HK-2 (cell line): ENCODE measurements at regions not wholly inside any gene's neighbourhood (a gene's known extent, or its start where the extent isn't known, plus 50 kb on each side); places are given as distances from the start of the nearest gene placed in this dataset.

Source experiments
- DNase-seq: peaks from one replicate; pipeline ENCODE4 v3.0.0-alpha.2; 2018; ENCODE audit not compliant: unreplicated experiment

GRCh38 chr5:171603591-171603990 is 182.0 kb upstream of the SMIM23 start:
- no peak for DNase-seq

- no peak for DNase-seq
These were observed 181.4 kb upstream of the SMIM23 start for GRCh38 chr5:171604195-171604594.

GRCh38 chr5:171606414-171607024 is 179.1 kb upstream of the SMIM23 start:
- no peak for DNase-seq

GRCh38 chr5:171607863-171608262 is 177.8 kb upstream of the SMIM23 start:
- DNase-seq, result no peak

GRCh38 chr5:171609806-171610452 is 175.7 kb upstream of the SMIM23 start:
- DNase-seq, result no peak

GRCh38 chr5:171610686-171611085 is 174.9 kb upstream of the SMIM23 start:
- DNase-seq, result no peak

- DNase-seq, result no peak
These were observed 172.9 kb upstream of the SMIM23 start for GRCh38 chr5:171612749-171613148.

GRCh38 chr5:171614511-171614910 is 171.1 kb upstream of the SMIM23 start:
- no peak for DNase-seq

- DNase-seq, result no peak
These were observed 170.5 kb upstream of the SMIM23 start for GRCh38 chr5:171614971-171615653.

GRCh38 chr5:171615705-171616640 is 169.6 kb upstream of the SMIM23 start:
- no peak for DNase-seq

- no peak for DNase-seq
These were observed 168.4 kb upstream of the SMIM23 start for GRCh38 chr5:171617266-171617665.

- no peak for DNase-seq
These were observed 167.6 kb upstream of the SMIM23 start for GRCh38 chr5:171617817-171618591.

GRCh38 chr5:171619196-171619595 is 166.4 kb upstream of the SMIM23 start:
- no peak for DNase-seq

GRCh38 chr5:171619744-171620143 is 165.9 kb upstream of the SMIM23 start:
- no peak for DNase-seq

GRCh38 chr5:171622010-171622409 is 163.6 kb upstream of the SMIM23 start:
- DNase-seq, result no peak

GRCh38 chr5:171623107-171623506 is 162.5 kb upstream of the SMIM23 start:
- DNase-seq, result no peak

- no peak for DNase-seq
These were observed 162.0 kb upstream of the SMIM23 start for GRCh38 chr5:171623551-171624097.

- no peak for DNase-seq
These were observed 161.2 kb upstream of the SMIM23 start for GRCh38 chr5:171624396-171624795.

GRCh38 chr5:171625646-171626045 is 160.0 kb upstream of the SMIM23 start:
- DNase-seq, result no peak

- DNase-seq, result no peak
These were observed 157.5 kb upstream of the SMIM23 start for GRCh38 chr5:171627936-171628632.

- no peak for DNase-seq
These were observed 157.0 kb upstream of the SMIM23 start for GRCh38 chr5:171628633-171628974.
